CD14-positive monocyte (primary cell): ENCODE measurements at regions not wholly inside any gene's neighbourhood (a gene's known extent, or its start where the extent isn't known, plus 50 kb on each side); places are given as distances from the start of the nearest gene placed in this dataset.

Experiments
- DNase-seq, 3 donors: peaks; one replicate each; pipeline ENCODE4 v3.0.0-alpha.2; 2011 to 2022
- H2AFZ ChIP-seq: 2 replicates; pipeline ENCODE4 v1.6.0; 2012; ENCODE audit warnings: mild to moderate bottlenecking, low read depth, low read length, inconsistent platforms; ENCODE audit not compliant: insufficient read depth, poor library complexity, severe bottlenecking
- H3K27ac ChIP-seq, 2 donors: 1 replicate in 1 of 2; 2 replicates in 1 of 2; pipeline ENCODE4 v1.5.1; 2012 to 2013; ENCODE audit warnings: low read length in 2 of 2, control low read depth in 1 of 2, inconsistent platforms in 1 of 2, low read depth in 1 of 2, mild to moderate bottlenecking in 1 of 2
- H3K27me3 ChIP-seq, 2 donors: one replicate each; pipeline versions ENCODE4 v1.6.0 to v1.6.1; 2011 to 2013; ENCODE audit warnings: low read length in 2 of 2; ENCODE audit not compliant: control insufficient read depth in 2 of 2, insufficient read depth in 2 of 2
- H3K36me3 ChIP-seq, 2 donors: replicated peaks in 1 of 2; 1 replicate in 1 of 2; 2 replicates in 1 of 2; pipeline versions ENCODE4 v1.5.1 to v1.6.1; 2012 to 2013; ENCODE audit warnings: low read length in 2 of 2, control low read depth in 1 of 2, inconsistent platforms in 1 of 2, mild to moderate bottlenecking in 1 of 2; ENCODE audit not compliant: insufficient read depth in 2 of 2, control insufficient read depth in 1 of 2
- H3K4me1 ChIP-seq, 2 donors: 1 replicate in 1 of 2; 2 replicates in 1 of 2; pipeline versions ENCODE4 v1.5.1 to v1.6.1; 2012 to 2013; ENCODE audit warnings: low read length in 2 of 2, control low read depth in 1 of 2, inconsistent platforms in 1 of 2, mild to moderate bottlenecking in 1 of 2, moderate library complexity in 1 of 2; ENCODE audit not compliant: insufficient read depth in 2 of 2, control insufficient read depth in 1 of 2
- H3K4me2 ChIP-seq: replicated peaks from 2 replicates; pipeline ENCODE3; 2012; ENCODE audit warnings: low read length, moderate library complexity, mild to moderate bottlenecking; ENCODE audit not compliant: poor library complexity, severe bottlenecking; ENCODE audit errors: extremely low read depth
- H3K4me3 ChIP-seq, 3 experiments: fragments of 200-600 bp in 1 of 3; sonication (generic) in 1 of 3; replicated peaks in 1 of 3; 1 replicate in 2 of 3; 2 replicates in 1 of 3; pipeline ENCODE4 v1.5.1; 2011 to 2013; ENCODE audit warnings: low read length in 3 of 3, mild to moderate bottlenecking in 3 of 3, control low read depth in 2 of 3, low read depth in 2 of 3, inconsistent platforms in 1 of 3, moderate library complexity in 1 of 3
- H3K79me2 ChIP-seq: 2 replicates; pipeline ENCODE4 v1.6.0; 2012; ENCODE audit warnings: mild to moderate bottlenecking, control low read depth, inconsistent platforms, low read length, moderate library complexity; ENCODE audit not compliant: insufficient read depth
- H3K9ac ChIP-seq: 2 replicates; pipeline ENCODE4 v1.6.0; 2017; ENCODE audit warnings: low read length, mild to moderate bottlenecking; ENCODE audit not compliant: insufficient read depth, poor library complexity, severe bottlenecking
- H3K9me3 ChIP-seq, 2 donors: replicated peaks in 1 of 2; 1 replicate in 1 of 2; 2 replicates in 1 of 2; pipeline versions ENCODE4 v1.5.1 to v1.6.1; 2012 to 2013; ENCODE audit warnings: low read length in 2 of 2, control low read depth in 1 of 2; ENCODE audit not compliant: control insufficient read depth in 1 of 2, insufficient read depth in 1 of 2
- H4K20me1 ChIP-seq: 2 replicates; pipeline ENCODE4 v1.6.0; 2012; ENCODE audit warnings: mild to moderate bottlenecking, low read length, control low read depth, moderate library complexity; ENCODE audit not compliant: insufficient read depth
- H3K27ac Mint-ChIP-seq, 7 donors: one replicate each; pipeline ENCODE4 v1.8.0; 2020; ENCODE audit warnings: mild to moderate bottlenecking in 7 of 7, mixed read lengths in 7 of 7, moderate library complexity in 6 of 7, inconsistent platforms in 2 of 7
- H3K27me3 Mint-ChIP-seq, 3 donors: one replicate each; pipeline ENCODE4 v1.8.0; 2021 to 2022; ENCODE audit warnings: low read depth in 3 of 3, mild to moderate bottlenecking in 3 of 3, mixed read lengths in 3 of 3, moderate library complexity in 3 of 3, inconsistent platforms in 1 of 3
- H3K36me3 Mint-ChIP-seq, 2 donors: one replicate each; pipeline ENCODE4 v1.8.0; 2020; ENCODE audit warnings: mixed read lengths in 2 of 2, inconsistent platforms in 1 of 2, mild to moderate bottlenecking in 1 of 2
- H3K4me1 Mint-ChIP-seq: one replicate; pipeline ENCODE4 v1.8.0; 2020; ENCODE audit warnings: mild to moderate bottlenecking, mixed read lengths
- H3K4me3 Mint-ChIP-seq, 2 donors: one replicate each; pipeline ENCODE4 v1.8.0; 2020; ENCODE audit warnings: mild to moderate bottlenecking in 2 of 2, mixed read lengths in 2 of 2, moderate library complexity in 1 of 2
- H3K9me3 Mint-ChIP-seq, 7 donors: one replicate each; pipeline ENCODE4 v1.8.0; 2020 to 2022; ENCODE audit warnings: mixed read lengths in 7 of 7, mild to moderate bottlenecking in 6 of 7, moderate library complexity in 6 of 7, inconsistent platforms in 2 of 7
- WGBS: methylation state at CpG from one replicate; pipeline ENCODE4 v1.1.5; 2013; ENCODE audit warnings: missing lambda C conversion rate; ENCODE audit not compliant: insufficient coverage; 5-methylcytosine and 5-hydroxymethylcytosine counted together
- intact Hi-C, 2 donors: fragments of 100-400 bp; cut with micrococcal nuclease; formaldehyde crosslinking; loops; one replicate each; pipeline versions ENCODE4 v1.15.0 to v1.15.1; 2023
- TF ChIP-seq, protein P1 (sequence below): fragments of 200-600 bp; IDR thresholded peaks from one replicate; pipeline ENCODE4 v1.8.0; 2022; ENCODE audit warnings: antibody characterized with exemption, mild to moderate bottlenecking

DNA sequence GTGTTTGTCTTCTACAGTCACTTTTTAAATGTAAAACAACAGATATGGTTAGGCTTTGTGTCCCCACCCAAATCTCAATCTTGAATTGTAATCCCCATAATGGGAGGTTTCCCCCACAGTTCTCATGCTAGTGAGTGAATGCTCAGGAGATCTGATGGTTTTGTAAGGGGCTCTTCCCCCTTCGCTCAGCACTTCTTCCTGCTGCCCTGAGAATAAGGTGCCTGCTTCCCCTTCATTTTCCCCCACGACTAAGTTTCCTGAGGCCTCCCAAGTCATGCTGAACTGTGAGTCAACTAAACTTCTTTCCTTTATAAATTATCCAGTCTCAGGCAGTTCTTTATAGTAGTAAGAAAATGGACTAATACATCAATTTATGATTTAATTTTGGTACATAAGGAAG is 118.0 kb upstream of the SNTG2 start:
- Mint-ChIP-seq H3K4me3 (peak overlapping the region in 1 of 2 donors; percentile 12), H3K36me3 (no peaks in the 10 kb centered on the region), H3K4me1 (peaks cover 37% of the 10 kb centered on the region), H3K9me3 (peaks cover 0 to 4% (median 2%) of the 10 kb centered on the region in 7 donors), H3K27ac (no peak overlapping the region), H3K27me3 (peaks cover 5 to 15% (median 7%) of the 10 kb centered on the region in 3 donors)
- peaks cover 47 to 51% of the 10 kb centered on the region in 2 donors for H3K4me1 ChIP-seq
- H3K9me3 ChIP-seq, result no peaks in the 10 kb centered on the region
- intact Hi-C loops, result no loop called here
- H3K4me2 ChIP-seq, result no peak overlapping the region
- TF ChIP-seq, protein P1, sequence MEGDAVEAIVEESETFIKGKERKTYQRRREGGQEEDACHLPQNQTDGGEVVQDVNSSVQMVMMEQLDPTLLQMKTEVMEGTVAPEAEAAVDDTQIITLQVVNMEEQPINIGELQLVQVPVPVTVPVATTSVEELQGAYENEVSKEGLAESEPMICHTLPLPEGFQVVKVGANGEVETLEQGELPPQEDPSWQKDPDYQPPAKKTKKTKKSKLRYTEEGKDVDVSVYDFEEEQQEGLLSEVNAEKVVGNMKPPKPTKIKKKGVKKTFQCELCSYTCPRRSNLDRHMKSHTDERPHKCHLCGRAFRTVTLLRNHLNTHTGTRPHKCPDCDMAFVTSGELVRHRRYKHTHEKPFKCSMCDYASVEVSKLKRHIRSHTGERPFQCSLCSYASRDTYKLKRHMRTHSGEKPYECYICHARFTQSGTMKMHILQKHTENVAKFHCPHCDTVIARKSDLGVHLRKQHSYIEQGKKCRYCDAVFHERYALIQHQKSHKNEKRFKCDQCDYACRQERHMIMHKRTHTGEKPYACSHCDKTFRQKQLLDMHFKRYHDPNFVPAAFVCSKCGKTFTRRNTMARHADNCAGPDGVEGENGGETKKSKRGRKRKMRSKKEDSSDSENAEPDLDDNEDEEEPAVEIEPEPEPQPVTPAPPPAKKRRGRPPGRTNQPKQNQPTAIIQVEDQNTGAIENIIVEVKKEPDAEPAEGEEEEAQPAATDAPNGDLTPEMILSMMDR, result no peak
- H3K27me3 ChIP-seq, result no peaks in the 10 kb centered on the region
- H3K36me3 ChIP-seq, result no peaks in the 10 kb centered on the region
- H2AFZ ChIP-seq, result no peak overlapping the region
- WGBS, result no CpG with 5 or more reads among the region's 2 CpGs
- no peak for DNase-seq
- no peak overlapping the region for H3K4me3 ChIP-seq
- H3K27ac ChIP-seq, result no peak overlapping the region
- H3K9ac ChIP-seq, result no peak overlapping the region
- H3K79me2 ChIP-seq, result no peaks in the 10 kb centered on the region
- H4K20me1 ChIP-seq, result no peaks in the 10 kb centered on the region

DNA sequence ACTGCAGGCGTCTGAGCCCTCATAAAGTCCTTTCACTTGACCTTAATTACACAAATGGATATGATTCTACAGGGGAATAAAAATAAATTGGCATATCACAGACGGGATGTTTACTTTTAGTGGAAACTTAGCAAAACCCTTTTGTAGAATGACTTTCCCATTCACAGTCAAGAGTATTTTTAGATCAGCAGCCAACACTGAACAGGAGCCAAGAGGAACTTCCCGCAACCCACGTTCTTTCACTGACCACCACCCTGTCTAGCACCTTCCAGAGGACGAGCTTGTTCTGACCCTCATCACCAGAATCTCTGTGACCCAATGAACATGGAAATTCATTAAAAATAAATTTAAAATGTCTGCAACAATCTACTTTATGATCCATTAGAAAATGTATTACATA is 119.0 kb upstream of the SNTG2 start:
- Mint-ChIP-seq H3K27ac (peak overlapping the region in 2 of 7 donors; percentile 4 to 54), H3K4me1 (peaks cover 37% of the 10 kb centered on the region), H3K4me3 (peak overlapping the region in 1 of 2 donors; percentile 57), H3K27me3 (peaks cover 5 to 15% (median 7%) of the 10 kb centered on the region in 3 donors), H3K36me3 (no peaks in the 10 kb centered on the region), H3K9me3 (peaks cover 0 to 4% (median 3%) of the 10 kb centered on the region in 7 donors)
- TF ChIP-seq, protein P1, result no peak
- peaks cover 47 to 51% of the 10 kb centered on the region in 2 donors for H3K4me1 ChIP-seq
- H2AFZ ChIP-seq, result no peak overlapping the region
- H3K27me3 ChIP-seq, result no peaks in the 10 kb centered on the region
- H3K79me2 ChIP-seq, result no peaks in the 10 kb centered on the region
- H3K4me3 ChIP-seq, result no peak overlapping the region
- H3K27ac ChIP-seq, result no peak overlapping the region
- no peaks in the 10 kb centered on the region for H3K9me3 ChIP-seq
- H4K20me1 ChIP-seq, result no peaks in the 10 kb centered on the region
- H3K36me3 ChIP-seq, result no peaks in the 10 kb centered on the region
- no peak for DNase-seq
- intact Hi-C loops, result no loop called here
- WGBS, result no CpG with 5 or more reads among the region's 5 CpGs
- H3K4me2 ChIP-seq, result no peak overlapping the region
- no peak overlapping the region for H3K9ac ChIP-seq
